Kidney tubule cell (primary cell): ENCODE measurements at regions not wholly inside any gene's neighbourhood (a gene's known extent, or its start where the extent isn't known, plus 50 kb on each side); places are given as distances from the start of the nearest gene placed in this dataset.

Source experiments
- DNase-seq: peaks from one replicate; pipeline ENCODE4 v3.0.0-alpha.2; 2018; ENCODE audit warnings: low spot score

- no peak for DNase-seq
Observed at GRCh38 chr11:97685695-97686094, 1295.9 kb downstream of the JRKL start.

- no peak for DNase-seq
Observed at GRCh38 chr11:97687111-97687510, 1297.3 kb downstream of the JRKL start.

- no peak for DNase-seq
Observed at GRCh38 chr11:97691061-97691460, 1301.2 kb downstream of the JRKL start.

- no peak for DNase-seq
Observed at GRCh38 chr11:97702951-97703350, 1313.1 kb downstream of the JRKL start.

GRCh38 chr11:97703851-97704250 is 1314.0 kb downstream of the JRKL start:
- DNase-seq, result no peak

- DNase-seq, result peak; percentile 10
Observed at GRCh38 chr11:97705441-97705840, 1315.3 kb upstream of the CNTN5 start.

- no peak for DNase-seq
Observed at GRCh38 chr11:97717922-97718321, 1302.8 kb upstream of the CNTN5 start.

GRCh38 chr11:97722065-97722464 is 1298.7 kb upstream of the CNTN5 start:
- peak; percentile 72 for DNase-seq

GRCh38 chr11:97722721-97723120 is 1298.0 kb upstream of the CNTN5 start:
- DNase-seq, result no peak

GRCh38 chr11:97729546-97730272 is 1291.0 kb upstream of the CNTN5 start:
- DNase-seq, result no peak

- DNase-seq, result peak; percentile 16
Observed at GRCh38 chr11:97732011-97732632, 1288.6 kb upstream of the CNTN5 start.

- DNase-seq, result no peak
Observed at GRCh38 chr11:97738751-97739150, 1282.0 kb upstream of the CNTN5 start.

GRCh38 chr11:97739932-97740800 is 1280.6 kb upstream of the CNTN5 start:
- no peak for DNase-seq

GRCh38 chr11:97740801-97741151 is 1280.0 kb upstream of the CNTN5 start:
- no peak for DNase-seq

GRCh38 chr11:97742717-97743116 is 1278.0 kb upstream of the CNTN5 start:
- no peak for DNase-seq

GRCh38 chr11:97743205-97743742 is 1277.5 kb upstream of the CNTN5 start:
- peak; percentile 49 for DNase-seq

GRCh38 chr11:97745515-97746050 is 1275.2 kb upstream of the CNTN5 start:
- no peak for DNase-seq

- DNase-seq, result no peak
Observed at GRCh38 chr11:97746818-97747217, 1273.9 kb upstream of the CNTN5 start.

- DNase-seq, result no peak
Observed at GRCh38 chr11:97751405-97751804, 1269.3 kb upstream of the CNTN5 start.

- DNase-seq, result no peak
Observed at GRCh38 chr11:97751952-97752351, 1268.8 kb upstream of the CNTN5 start.

GRCh38 chr11:97754976-97755375 is 1265.8 kb upstream of the CNTN5 start:
- DNase-seq, result no peak

- DNase-seq, result no peak
Observed at GRCh38 chr11:97756571-97757335, 1264.0 kb upstream of the CNTN5 start.
